Coronary artery (tissue), 2 donors: ENCODE measurements at regions not wholly inside any gene's neighbourhood (a gene's known extent, or its start where the extent isn't known, plus 50 kb on each side); places are given as distances from the start of the nearest gene placed in this dataset.

Experiments
- DNase-seq: peaks from one replicate; pipeline ENCODE4 v3.0.0-alpha.2; 2017; ENCODE audit warnings: low spot score
- H3K27ac ChIP-seq, 2 donors: fragments of 200-600 bp; sonication (generic); one replicate each; pipeline ENCODE4 v1.5.1; 2016 to 2019
- H3K4me3 ChIP-seq: fragments of 200-600 bp; sonication (generic); 2 replicates; pipeline ENCODE4 v1.5.1; 2016; ENCODE audit warnings: mild to moderate bottlenecking, moderate library complexity
- CTCF ChIP-seq: fragments of 200-600 bp; sonication (generic); IDR thresholded peaks from one replicate; pipeline ENCODE4 v1.5.1; 2019; ENCODE audit warnings: antibody characterized with exemption

DNA sequence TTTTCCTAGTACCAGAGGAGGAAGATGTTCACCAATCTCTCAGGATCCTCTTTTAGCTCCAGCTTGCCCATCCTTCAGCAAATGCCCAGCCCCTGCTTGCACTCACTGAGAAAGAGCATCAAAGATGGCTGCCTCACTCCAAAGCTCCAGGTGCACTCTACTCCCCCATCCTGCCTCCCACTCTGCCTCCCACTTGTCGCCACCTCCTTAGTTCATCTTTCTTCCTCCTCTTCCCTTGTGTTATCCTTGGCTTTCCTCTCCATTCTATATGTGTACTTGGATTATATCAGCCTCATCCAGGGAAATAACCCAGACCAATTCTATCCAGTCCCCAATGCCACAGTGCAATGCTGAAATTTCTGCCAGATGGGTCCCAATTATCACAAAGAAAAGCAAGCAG is 87.1 kb upstream of the CPLX2 start:
- H3K4me3 ChIP-seq = no peak overlapping the region
- TF ChIP-seq CTCF = no peak

GRCh38 chr5:175785681-175786080 is 85.7 kb upstream of the CPLX2 start:
- DNase-seq = no peak
- no peak overlapping the region for H3K27ac ChIP-seq
- no peak overlapping the region for H3K4me3 ChIP-seq
- TF ChIP-seq CTCF = no peak

More for the DNA sequence above, 87.1 kb upstream of the CPLX2 start:
- no peak for DNase-seq
- no peak overlapping the region for H3K27ac ChIP-seq

DNA sequence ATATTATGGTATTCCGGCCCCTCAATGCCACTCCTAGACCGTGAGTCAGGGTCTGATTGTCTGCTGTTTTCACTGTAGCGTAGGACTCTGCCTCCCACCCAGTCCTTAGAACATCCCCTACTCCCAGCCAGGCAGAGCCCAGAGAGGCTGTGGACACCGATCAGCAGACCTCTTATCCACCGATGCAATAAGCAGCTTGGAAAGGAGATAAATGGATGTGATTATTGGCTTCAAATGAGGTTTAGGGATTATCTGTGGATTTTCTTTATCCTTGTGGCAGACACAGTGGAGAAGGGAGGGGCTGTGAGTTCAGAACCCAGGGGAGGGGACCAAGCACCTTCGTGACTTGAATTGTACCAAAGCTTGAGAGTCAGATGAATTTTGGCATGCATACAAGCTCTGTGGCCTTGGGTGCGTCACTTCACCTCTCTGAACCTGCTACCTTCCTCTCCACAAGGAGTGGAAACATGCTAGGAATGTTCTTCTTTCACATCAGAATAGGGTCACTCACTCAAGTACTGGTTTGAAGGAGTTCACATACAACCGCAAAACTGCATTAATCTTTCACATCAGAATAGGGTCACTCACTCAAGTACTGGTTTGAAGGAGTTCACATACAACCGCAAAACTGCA is 83.1 kb upstream of the CPLX2 start:
- no peak overlapping the region for H3K27ac ChIP-seq
- no peak for TF ChIP-seq CTCF
- no peak overlapping the region for H3K4me3 ChIP-seq
- no peak for DNase-seq

DNA sequence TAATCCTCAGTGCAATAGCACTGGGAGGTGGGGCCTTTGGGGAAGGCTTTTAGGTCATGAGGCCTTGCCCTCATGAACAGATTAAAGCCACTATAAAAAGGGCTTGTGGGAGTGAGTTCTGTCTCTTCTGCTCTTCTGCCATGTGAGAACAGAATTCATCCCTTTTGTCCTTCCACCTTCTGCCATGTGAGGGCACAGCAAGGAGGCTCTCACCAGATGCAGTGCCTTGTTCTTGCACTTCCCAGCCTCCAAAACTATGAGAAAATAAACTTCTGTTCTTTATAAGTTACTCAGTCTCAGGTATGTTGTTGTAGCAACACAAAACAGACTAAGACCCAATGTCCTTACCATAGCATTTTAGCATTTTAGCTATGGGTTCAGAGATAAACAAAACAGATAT is 81.7 kb upstream of the CPLX2 start:
- no peak overlapping the region for H3K4me3 ChIP-seq
- no peak for DNase-seq
- no peak overlapping the region for H3K27ac ChIP-seq
- no peak for TF ChIP-seq CTCF

- Histone ChIP-seq H3K4me3 (no peak overlapping the region), H3K27ac (no peak overlapping the region)
- TF ChIP-seq CTCF = no peak
- DNase-seq = no peak
These were observed 80.6 kb upstream of the CPLX2 start for GRCh38 chr5:175790796-175791195.

DNA sequence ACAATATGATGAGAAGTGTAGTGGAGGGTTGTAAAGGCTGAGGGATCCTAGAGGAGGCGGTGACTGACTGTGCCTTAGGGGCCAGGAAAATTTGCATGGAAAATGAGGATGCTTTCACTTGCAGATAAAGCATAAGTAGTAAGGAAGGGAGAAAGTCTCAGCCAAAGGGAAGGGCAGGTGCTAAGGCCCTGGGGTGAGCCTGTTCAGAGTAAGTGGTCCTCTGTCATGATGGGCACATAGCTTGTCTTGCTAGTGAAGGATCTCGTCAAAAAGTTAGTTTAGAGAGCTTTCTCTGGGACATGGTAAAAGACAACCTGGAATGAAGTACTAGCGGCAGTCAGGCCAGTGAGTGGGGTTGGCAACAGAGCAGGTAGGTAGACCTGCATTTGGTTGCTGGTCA is 75.4 kb upstream of the CPLX2 start:
- no peak for TF ChIP-seq CTCF
- Histone ChIP-seq H3K4me3 (no peak overlapping the region), H3K27ac (no peak overlapping the region)
- no peak for DNase-seq
